Coronary artery (tissue), 2 donors: ENCODE measurements at regions not wholly inside any gene's neighbourhood (a gene's known extent, or its start where the extent isn't known, plus 50 kb on each side); places are given as distances from the start of the nearest gene placed in this dataset.

ENCODE experiments used
- DNase-seq: peaks from one replicate; pipeline ENCODE4 v3.0.0-alpha.2; 2017; ENCODE audit warnings: low spot score
- H3K27ac ChIP-seq, 2 donors: fragments of 200-600 bp; sonication (generic); one replicate each; pipeline ENCODE4 v1.5.1; 2016 to 2019
- H3K4me3 ChIP-seq: fragments of 200-600 bp; sonication (generic); 2 replicates; pipeline ENCODE4 v1.5.1; 2016; ENCODE audit warnings: mild to moderate bottlenecking, moderate library complexity
- CTCF ChIP-seq: fragments of 200-600 bp; sonication (generic); IDR thresholded peaks from one replicate; pipeline ENCODE4 v1.5.1; 2019; ENCODE audit warnings: antibody characterized with exemption

DNA sequence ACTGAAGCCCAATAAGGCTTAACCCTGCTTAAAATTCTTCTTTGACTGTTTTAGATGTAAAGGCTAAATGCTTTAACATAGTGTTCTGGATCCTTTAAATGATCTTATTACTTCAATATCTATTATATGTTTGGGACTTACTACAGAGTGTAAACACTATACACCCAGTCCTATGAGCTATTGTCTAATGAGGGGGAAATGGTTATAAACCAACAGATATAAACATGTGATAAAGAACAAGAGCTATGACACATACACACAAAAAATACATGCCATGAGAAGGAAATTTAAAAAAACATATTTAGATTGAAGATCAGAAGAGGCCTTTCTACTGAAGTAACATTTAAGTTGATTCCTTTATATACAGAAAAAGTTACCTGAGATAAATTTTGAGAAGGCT is 505.1 kb downstream of the FOXG1 start:
- H3K4me3 ChIP-seq, result no peak overlapping the region
- TF ChIP-seq CTCF, result no peak
- no peak overlapping the region for H3K27ac ChIP-seq
- DNase-seq, result no peak

DNA sequence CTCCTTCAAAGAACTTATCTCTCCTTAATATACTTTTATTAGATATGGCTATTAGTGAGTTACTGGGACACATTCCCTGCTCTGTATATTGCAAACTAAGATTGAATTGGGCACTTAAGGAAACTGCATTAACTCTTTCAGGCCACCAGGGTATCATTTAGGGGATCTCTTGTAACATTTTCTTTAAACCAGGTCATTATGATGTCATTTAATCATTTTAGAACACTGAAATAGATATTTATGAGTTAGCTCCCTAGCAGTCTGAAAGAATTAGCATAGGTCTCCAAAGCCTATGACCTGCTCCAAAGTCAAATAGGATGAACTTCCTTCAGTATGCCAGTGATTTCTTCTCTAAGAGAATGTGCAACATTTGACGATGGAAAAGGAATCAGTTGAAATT is 506.9 kb downstream of the FOXG1 start:
- TF ChIP-seq CTCF, result no peak

DNA sequence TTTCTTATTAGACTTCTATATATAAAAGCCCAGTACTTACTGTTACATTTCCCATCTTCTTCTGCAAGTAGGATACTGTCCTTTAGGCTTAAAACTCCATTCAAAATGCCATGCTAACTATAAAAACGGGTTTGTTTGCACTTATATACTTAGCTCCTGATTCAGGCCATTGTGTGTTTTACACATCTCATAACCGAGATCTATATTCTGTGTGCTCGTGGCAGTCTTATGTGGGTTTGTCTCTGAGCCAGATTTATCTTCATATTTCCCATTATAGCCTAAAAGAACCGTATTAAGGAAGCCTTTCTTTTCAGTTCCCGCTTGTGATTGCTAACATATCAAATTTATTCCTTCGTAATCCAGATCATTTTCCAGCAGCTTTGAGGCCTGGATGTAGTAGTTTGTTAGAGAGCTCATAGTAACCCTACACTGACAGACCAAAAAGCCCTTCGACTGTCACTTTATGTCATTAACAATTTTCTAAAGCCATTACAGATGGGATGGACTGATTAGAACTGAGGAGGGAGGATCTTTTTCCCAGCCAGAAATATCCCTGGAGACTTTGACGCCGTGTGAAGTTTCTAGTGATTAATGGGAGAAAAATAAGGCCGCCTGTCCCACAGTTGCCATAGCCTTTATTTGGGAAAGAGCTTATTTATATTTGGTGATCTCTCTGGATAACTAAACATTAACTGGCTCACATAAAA is 508.5 kb downstream of the FOXG1 start:
- no peak overlapping the region for H3K27ac ChIP-seq
- no peak overlapping the region for H3K4me3 ChIP-seq
- no peak for DNase-seq
- TF ChIP-seq CTCF, result no peak

More for the DNA sequence above, 506.9 kb downstream of the FOXG1 start:
- no peak for DNase-seq
- no peak overlapping the region for H3K27ac ChIP-seq
- no peak overlapping the region for H3K4me3 ChIP-seq

DNA sequence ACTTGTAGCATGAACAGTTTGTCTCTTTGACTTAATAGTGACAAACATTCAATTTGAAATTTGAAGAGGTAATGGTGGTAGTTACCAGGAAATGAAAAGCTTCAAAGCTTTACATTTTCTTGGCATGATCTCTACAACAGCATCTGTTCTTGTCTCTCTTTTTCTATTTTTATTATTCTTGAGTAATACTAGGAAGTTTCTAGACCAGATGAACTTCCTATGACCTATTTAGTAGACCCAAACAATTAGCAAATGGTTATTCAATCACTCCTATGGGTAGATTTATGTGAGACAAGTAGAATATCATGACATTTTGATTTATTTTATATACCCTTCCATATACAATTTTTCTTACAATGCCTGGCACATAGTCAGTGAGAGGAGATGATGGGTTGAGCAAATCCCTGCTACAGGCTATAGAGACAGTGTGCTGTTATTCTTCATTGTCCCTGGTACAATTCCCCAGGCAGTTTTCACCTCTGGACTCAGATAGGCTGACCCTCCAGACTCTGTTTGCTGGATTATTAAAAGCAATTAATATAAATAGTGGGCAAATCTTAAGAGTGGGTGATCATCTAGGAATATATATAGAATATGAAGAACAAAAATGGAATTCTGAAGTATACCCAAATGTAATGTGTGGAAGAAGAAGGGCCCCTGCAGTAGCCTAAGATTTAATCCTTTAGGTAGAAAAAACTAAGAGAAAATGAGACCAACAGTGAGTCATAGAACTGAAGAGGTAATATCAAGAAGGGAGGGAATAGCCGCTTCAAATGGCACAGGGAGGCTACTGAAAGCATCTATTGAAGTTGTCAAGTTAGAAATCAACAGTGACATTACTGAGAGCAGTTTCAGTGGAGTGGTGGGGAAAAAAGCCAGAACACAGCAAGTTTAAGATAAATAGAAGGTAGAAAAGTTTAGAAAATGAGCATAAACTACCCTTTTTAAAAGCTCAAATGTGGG is 512.0 kb downstream of the FOXG1 start:
- no peak overlapping the region for H3K27ac ChIP-seq
- H3K4me3 ChIP-seq, result no peak overlapping the region
- no peak for TF ChIP-seq CTCF
- DNase-seq, result no peak

GRCh38 chr14:29282169-29282568 is 515.6 kb downstream of the FOXG1 start:
- Histone ChIP-seq H3K27ac (no peak overlapping the region), H3K4me3 (no peak overlapping the region)
- no peak for TF ChIP-seq CTCF
- DNase-seq, result no peak

- no peak for TF ChIP-seq CTCF
- no peak for DNase-seq
- Histone ChIP-seq H3K27ac (no peak overlapping the region), H3K4me3 (no peak overlapping the region)
Observed at GRCh38 chr14:29290441-29290840, 523.9 kb downstream of the FOXG1 start.
